Prostate gland (tissue), 2 donors: ENCODE measurements at regions not wholly inside any gene's neighbourhood (a gene's known extent, or its start where the extent isn't known, plus 50 kb on each side); places are given as distances from the start of the nearest gene placed in this dataset.

Experiments
- POLR2AphosphoS5 ChIP-seq: sonication (generic); formaldehyde crosslinking; IDR thresholded peaks from one replicate; pipeline ENCODE4 v1.6.1; 2017; ENCODE audit warnings: antibody characterized with exemption
- TF ChIP-seq, protein P1 (sequence below), 4 experiments: fragments of 200-600 bp in 2 of 4; fragments of 450-650 bp in 2 of 4; sonication (generic) in 2 of 4; IDR thresholded peaks; 1 replicate in 3 of 4; 2 replicates in 1 of 4; pipeline ENCODE4 v1.5.1; 2016 to 2019; ENCODE audit warnings: antibody characterized with exemption in 4 of 4, mild to moderate bottlenecking in 2 of 4, moderate library complexity in 2 of 4

GRCh38 chr16:54336631-54337204 is 50.1 kb upstream of the IRX3 start:
- TF ChIP-seq, protein P1, sequence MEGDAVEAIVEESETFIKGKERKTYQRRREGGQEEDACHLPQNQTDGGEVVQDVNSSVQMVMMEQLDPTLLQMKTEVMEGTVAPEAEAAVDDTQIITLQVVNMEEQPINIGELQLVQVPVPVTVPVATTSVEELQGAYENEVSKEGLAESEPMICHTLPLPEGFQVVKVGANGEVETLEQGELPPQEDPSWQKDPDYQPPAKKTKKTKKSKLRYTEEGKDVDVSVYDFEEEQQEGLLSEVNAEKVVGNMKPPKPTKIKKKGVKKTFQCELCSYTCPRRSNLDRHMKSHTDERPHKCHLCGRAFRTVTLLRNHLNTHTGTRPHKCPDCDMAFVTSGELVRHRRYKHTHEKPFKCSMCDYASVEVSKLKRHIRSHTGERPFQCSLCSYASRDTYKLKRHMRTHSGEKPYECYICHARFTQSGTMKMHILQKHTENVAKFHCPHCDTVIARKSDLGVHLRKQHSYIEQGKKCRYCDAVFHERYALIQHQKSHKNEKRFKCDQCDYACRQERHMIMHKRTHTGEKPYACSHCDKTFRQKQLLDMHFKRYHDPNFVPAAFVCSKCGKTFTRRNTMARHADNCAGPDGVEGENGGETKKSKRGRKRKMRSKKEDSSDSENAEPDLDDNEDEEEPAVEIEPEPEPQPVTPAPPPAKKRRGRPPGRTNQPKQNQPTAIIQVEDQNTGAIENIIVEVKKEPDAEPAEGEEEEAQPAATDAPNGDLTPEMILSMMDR (IDR thresholded peaks at IDR 0.05) = no peak
- no peak for TF ChIP-seq POLR2AphosphoS5
